ENCODE measurements at regions not wholly inside any gene's neighbourhood (a gene's known extent, or its start where the extent isn't known, plus 50 kb on each side); places are given as distances from the start of the nearest gene placed in this dataset.

- Histone ChIP-seq H3K36me3 (ENCODE audit: control insufficient read depth, insufficient read depth, low read length) (no peaks in the 10 kb centered on the region), H3K4me1 (replicated peaks in 1 of 2; ENCODE audit: control insufficient read depth in 2 of 2, insufficient read depth in 2 of 2, low read length in 2 of 2) (peaks cover 0 to 6% of the 10 kb centered on the region in 2 experiments; a peak in 3 of 5 replicates), H3K9ac (ENCODE audit: insufficient read depth in 1 of 2, low read depth in 2 of 2, low read length in 2 of 2) (no peak overlapping the region), H3K27me3 (ENCODE audit: control insufficient read depth in 2 of 2, insufficient read depth in 2 of 2, low read length in 2 of 2) (no peaks in the 10 kb centered on the region), H3K9me1 (ENCODE audit: control insufficient read depth, insufficient read depth, low read length) (no peaks in the 10 kb centered on the region), H3K79me2 (ENCODE audit: control insufficient read depth, insufficient read depth, low read length) (no peaks in the 10 kb centered on the region), H3K9me3 (replicated peaks; ENCODE audit: control insufficient read depth, insufficient read depth, low read depth, low read length) (no peaks in the 10 kb centered on the region), H4K20me1 (replicated peaks; ENCODE audit: control insufficient read depth, insufficient read depth, low read length) (no peaks in the 10 kb centered on the region), H3K4me2 (ENCODE audit: insufficient read depth, low read length) (no peak overlapping the region), H3K27ac (ENCODE audit: extremely low read depth, low read depth, low read length) (no peak overlapping the region), H3K4me3 (no peak overlapping the region), H2AFZ (ENCODE audit: low read depth, low read length) (no peak overlapping the region)
- ATAC-seq, result no peak
- POLR2A ChIA-PET, result no interaction called here
- no TSS peak for BruUV-seq (replicated peaks)
- WGBS (ENCODE audit: insufficient coverage, low coverage, missing lambda C conversion rate), result 56% methylated on average over 1 of the region's 1 CpG
- intact Hi-C loops (cut with micrococcal nuclease) (no loop called here), in situ Hi-C loops (cut with MboI) (loop anchor here (5.0 kb wide), 1 partner anchor 135 kb away; no protein-coding TSS in a partner anchor)
- no peak for DNase-seq (ENCODE audit: extremely low read depth in 1 of 4, low spot score in 3 of 4)
- no peak for TF ChIP-seq ZFP30 (CRISPR knock-in tag; IDR thresholded peaks at IDR 0.05; ENCODE audit: borderline replicate concordance)
- no peak for TF ChIP-seq FOXP1 (CRISPR knock-in tag; IDR thresholded peaks at IDR 0.05)
- TF ChIP-seq THAP7 (CRISPR knock-in tag; IDR thresholded peaks at IDR 0.05), result no peak
- no peak for TF ChIP-seq GTF2F1 (IDR thresholded peaks at IDR 0.05; ENCODE audit: low read depth, low read length)
- TF ChIP-seq HMG20A (CRISPR knock-in tag; conservative IDR thresholded peaks at IDR 0.05), result no peak
- no peak for TF ChIP-seq ZNF282 (CRISPR knock-in tag; IDR thresholded peaks at IDR 0.05)
- no peak for TF ChIP-seq E2F6 (IDR thresholded peaks at IDR 0.05; ENCODE audit: borderline replicate concordance in 1 of 2, extremely low read depth in 1 of 2, insufficient read depth in 1 of 2, insufficient read length in 1 of 2, low read depth in 1 of 2, low read length in 1 of 2, poor library complexity in 1 of 2, severe bottlenecking in 1 of 2)
- TF ChIP-seq, protein P1, sequence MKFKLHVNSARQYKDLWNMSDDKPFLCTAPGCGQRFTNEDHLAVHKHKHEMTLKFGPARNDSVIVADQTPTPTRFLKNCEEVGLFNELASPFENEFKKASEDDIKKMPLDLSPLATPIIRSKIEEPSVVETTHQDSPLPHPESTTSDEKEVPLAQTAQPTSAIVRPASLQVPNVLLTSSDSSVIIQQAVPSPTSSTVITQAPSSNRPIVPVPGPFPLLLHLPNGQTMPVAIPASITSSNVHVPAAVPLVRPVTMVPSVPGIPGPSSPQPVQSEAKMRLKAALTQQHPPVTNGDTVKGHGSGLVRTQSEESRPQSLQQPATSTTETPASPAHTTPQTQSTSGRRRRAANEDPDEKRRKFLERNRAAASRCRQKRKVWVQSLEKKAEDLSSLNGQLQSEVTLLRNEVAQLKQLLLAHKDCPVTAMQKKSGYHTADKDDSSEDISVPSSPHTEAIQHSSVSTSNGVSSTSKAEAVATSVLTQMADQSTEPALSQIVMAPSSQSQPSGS (CRISPR knock-in tag; IDR thresholded peaks at IDR 0.05), result no peak
- TF ChIP-seq PRPF4 (IDR thresholded peaks at IDR 0.05; ENCODE audit: insufficient read depth, low read depth, low read length, poor library complexity, severe bottlenecking), result no peak
- TF ChIP-seq ZFX (CRISPR knock-in tag; IDR thresholded peaks at IDR 0.05), result no peak
- TF ChIP-seq ZNF695 (CRISPR knock-in tag; IDR thresholded peaks at IDR 0.05), result no peak
- TF ChIP-seq, protein P2, sequence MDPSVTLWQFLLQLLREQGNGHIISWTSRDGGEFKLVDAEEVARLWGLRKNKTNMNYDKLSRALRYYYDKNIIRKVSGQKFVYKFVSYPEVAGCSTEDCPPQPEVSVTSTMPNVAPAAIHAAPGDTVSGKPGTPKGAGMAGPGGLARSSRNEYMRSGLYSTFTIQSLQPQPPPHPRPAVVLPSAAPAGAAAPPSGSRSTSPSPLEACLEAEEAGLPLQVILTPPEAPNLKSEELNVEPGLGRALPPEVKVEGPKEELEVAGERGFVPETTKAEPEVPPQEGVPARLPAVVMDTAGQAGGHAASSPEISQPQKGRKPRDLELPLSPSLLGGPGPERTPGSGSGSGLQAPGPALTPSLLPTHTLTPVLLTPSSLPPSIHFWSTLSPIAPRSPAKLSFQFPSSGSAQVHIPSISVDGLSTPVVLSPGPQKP (CRISPR knock-in tag; IDR thresholded peaks at IDR 0.05), result no peak
- no peak for TF ChIP-seq MCM5 (IDR thresholded peaks at IDR 0.05; ENCODE audit: low read depth)
- TF ChIP-seq PML (IDR thresholded peaks at IDR 0.05; ENCODE audit: low read length), result no peak
- no peak for FAIRE-seq
- CTCF ChIA-PET (ENCODE audit: low intra/inter-chr PET ratio), result no interaction called here
Measured at GRCh38 chr4:38537666-38538065, 126.3 kb upstream of the KLF3 start.

All from K562 (cell line).